ENCODE measurements at regions not wholly inside any gene's neighbourhood (a gene's known extent, or its start where the extent isn't known, plus 50 kb on each side); places are given as distances from the start of the nearest gene placed in this dataset.

DNA sequence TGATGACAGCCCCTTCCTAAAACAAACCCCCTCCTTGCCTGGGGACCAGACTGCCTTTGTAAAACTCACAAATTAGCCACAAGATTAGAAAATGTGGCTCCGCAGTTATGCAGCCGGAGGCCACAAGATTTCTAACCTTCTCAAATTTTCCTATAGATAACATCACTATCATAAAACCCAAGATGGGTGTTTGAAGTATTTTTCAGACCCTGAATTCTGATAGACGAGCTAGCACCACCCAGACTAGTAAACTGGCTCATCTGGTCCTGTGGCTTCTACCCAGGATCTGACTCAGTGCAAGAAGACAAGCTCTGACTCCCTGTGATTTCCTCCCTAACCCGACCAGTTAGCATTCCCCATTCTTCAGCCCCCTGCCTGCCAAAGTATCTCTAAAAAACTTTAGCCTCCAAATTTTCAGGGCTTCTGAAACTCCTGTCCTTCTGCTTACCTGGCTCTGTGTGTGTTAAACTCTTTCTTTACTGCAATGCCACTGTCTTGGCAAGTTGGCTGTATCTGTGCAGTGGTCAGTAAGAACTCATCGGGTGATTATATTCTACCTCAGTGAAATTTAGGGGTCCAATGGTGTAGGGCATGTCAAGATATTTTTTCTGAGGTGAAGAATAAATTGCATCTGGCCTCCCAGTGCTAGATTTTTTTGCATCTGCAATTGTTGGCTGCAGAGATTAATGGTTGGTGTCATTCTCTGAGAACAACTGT, 102.1 kb downstream of the S1PR1 start:
- TF ChIP-seq RARB (CRISPR knock-in tag; IDR thresholded peaks at IDR 0.05): no peak
- TF ChIP-seq ARNTL (CRISPR knock-in tag; IDR thresholded peaks at IDR 0.05; ENCODE audit: borderline replicate concordance, low read depth): no peak
- no peak for TF ChIP-seq GLIS3 (CRISPR knock-in tag; IDR thresholded peaks at IDR 0.05)
- TF ChIP-seq SNAI2 (CRISPR knock-in tag; IDR thresholded peaks at IDR 0.05): no peak
- no peak for TF ChIP-seq CSDC2 (CRISPR knock-in tag; IDR thresholded peaks at IDR 0.05)
- TF ChIP-seq, protein P1, sequence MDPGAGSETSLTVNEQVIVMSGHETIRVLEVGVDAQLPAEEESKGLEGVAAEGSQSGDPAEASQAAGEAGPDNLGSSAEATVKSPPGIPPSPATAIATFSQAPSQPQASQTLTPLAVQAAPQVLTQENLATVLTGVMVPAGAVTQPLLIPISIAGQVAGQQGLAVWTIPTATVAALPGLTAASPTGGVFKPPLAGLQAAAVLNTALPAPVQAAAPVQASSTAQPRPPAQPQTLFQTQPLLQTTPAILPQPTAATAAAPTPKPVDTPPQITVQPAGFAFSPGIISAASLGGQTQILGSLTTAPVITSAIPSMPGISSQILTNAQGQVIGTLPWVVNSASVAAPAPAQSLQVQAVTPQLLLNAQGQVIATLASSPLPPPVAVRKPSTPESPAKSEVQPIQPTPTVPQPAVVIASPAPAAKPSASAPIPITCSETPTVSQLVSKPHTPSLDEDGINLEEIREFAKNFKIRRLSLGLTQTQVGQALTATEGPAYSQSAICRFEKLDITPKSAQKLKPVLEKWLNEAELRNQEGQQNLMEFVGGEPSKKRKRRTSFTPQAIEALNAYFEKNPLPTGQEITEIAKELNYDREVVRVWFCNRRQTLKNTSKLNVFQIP (CRISPR knock-in tag; IDR thresholded peaks at IDR 0.05; ENCODE audit: borderline replicate concordance, low read depth): no peak
- TF ChIP-seq, protein P2, sequence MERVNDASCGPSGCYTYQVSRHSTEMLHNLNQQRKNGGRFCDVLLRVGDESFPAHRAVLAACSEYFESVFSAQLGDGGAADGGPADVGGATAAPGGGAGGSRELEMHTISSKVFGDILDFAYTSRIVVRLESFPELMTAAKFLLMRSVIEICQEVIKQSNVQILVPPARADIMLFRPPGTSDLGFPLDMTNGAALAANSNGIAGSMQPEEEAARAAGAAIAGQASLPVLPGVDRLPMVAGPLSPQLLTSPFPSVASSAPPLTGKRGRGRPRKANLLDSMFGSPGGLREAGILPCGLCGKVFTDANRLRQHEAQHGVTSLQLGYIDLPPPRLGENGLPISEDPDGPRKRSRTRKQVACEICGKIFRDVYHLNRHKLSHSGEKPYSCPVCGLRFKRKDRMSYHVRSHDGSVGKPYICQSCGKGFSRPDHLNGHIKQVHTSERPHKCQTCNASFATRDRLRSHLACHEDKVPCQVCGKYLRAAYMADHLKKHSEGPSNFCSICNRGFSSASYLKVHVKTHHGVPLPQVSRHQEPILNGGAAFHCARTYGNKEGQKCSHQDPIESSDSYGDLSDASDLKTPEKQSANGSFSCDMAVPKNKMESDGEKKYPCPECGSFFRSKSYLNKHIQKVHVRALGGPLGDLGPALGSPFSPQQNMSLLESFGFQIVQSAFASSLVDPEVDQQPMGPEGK (CRISPR knock-in tag; IDR thresholded peaks at IDR 0.05; ENCODE audit: borderline replicate concordance): no peak
- no peak for TF ChIP-seq ZNF565 (CRISPR knock-in tag; conservative IDR thresholded peaks at IDR 0.05; ENCODE audit: low read depth)
- TF ChIP-seq PPARA (CRISPR knock-in tag; IDR thresholded peaks at IDR 0.05; ENCODE audit: borderline replicate concordance): no peak
- TF ChIP-seq, protein P3, sequence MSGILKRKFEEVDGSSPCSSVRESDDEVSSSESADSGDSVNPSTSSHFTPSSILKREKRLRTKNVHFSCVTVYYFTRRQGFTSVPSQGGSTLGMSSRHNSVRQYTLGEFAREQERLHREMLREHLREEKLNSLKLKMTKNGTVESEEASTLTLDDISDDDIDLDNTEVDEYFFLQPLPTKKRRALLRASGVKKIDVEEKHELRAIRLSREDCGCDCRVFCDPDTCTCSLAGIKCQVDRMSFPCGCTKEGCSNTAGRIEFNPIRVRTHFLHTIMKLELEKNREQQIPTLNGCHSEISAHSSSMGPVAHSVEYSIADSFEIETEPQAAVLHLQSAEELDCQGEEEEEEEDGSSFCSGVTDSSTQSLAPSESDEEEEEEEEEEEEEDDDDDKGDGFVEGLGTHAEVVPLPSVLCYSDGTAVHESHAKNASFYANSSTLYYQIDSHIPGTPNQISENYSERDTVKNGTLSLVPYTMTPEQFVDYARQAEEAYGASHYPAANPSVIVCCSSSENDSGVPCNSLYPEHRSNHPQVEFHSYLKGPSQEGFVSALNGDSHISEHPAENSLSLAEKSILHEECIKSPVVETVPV (CRISPR knock-in tag; IDR thresholded peaks at IDR 0.05): no peak
- no peak for ATAC-seq

- no peak for TF ChIP-seq TOX (CRISPR knock-in tag; IDR thresholded peaks at IDR 0.05; ENCODE audit: borderline replicate concordance)
- no peak for TF ChIP-seq ZC3H10 (CRISPR knock-in tag; IDR thresholded peaks at IDR 0.05)
- TF ChIP-seq ZNF70 (CRISPR knock-in tag; IDR thresholded peaks at IDR 0.05): no peak
- no peak for TF ChIP-seq TCF4 (CRISPR knock-in tag; IDR thresholded peaks at IDR 0.05; ENCODE audit: borderline replicate concordance)
- TF ChIP-seq RARB (CRISPR knock-in tag; IDR thresholded peaks at IDR 0.05): no peak
- no peak for TF ChIP-seq CSDC2 (CRISPR knock-in tag; IDR thresholded peaks at IDR 0.05)
- TF ChIP-seq GLIS3 (CRISPR knock-in tag; IDR thresholded peaks at IDR 0.05): no peak
- TF ChIP-seq ZFP3 (CRISPR knock-in tag; IDR thresholded peaks at IDR 0.05): no peak
- TF ChIP-seq SNAI2 (CRISPR knock-in tag; IDR thresholded peaks at IDR 0.05): no peak
- TF ChIP-seq, protein P4, sequence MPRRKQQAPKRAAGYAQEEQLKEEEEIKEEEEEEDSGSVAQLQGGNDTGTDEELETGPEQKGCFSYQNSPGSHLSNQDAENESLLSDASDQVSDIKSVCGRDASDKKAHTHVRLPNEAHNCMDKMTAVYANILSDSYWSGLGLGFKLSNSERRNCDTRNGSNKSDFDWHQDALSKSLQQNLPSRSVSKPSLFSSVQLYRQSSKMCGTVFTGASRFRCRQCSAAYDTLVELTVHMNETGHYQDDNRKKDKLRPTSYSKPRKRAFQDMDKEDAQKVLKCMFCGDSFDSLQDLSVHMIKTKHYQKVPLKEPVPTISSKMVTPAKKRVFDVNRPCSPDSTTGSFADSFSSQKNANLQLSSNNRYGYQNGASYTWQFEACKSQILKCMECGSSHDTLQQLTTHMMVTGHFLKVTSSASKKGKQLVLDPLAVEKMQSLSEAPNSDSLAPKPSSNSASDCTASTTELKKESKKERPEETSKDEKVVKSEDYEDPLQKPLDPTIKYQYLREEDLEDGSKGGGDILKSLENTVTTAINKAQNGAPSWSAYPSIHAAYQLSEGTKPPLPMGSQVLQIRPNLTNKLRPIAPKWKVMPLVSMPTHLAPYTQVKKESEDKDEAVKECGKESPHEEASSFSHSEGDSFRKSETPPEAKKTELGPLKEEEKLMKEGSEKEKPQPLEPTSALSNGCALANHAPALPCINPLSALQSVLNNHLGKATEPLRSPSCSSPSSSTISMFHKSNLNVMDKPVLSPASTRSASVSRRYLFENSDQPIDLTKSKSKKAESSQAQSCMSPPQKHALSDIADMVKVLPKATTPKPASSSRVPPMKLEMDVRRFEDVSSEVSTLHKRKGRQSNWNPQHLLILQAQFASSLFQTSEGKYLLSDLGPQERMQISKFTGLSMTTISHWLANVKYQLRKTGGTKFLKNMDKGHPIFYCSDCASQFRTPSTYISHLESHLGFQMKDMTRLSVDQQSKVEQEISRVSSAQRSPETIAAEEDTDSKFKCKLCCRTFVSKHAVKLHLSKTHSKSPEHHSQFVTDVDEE (CRISPR knock-in tag; IDR thresholded peaks at IDR 0.05): no peak
- TF ChIP-seq ZFP30 (CRISPR knock-in tag; IDR thresholded peaks at IDR 0.05): no peak
- no peak for TF ChIP-seq BACH2 (CRISPR knock-in tag; IDR thresholded peaks at IDR 0.05; ENCODE audit: borderline replicate concordance)
- TF ChIP-seq, protein P1 (CRISPR knock-in tag; IDR thresholded peaks at IDR 0.05; ENCODE audit: borderline replicate concordance, low read depth): no peak
- TF ChIP-seq, protein P5, sequence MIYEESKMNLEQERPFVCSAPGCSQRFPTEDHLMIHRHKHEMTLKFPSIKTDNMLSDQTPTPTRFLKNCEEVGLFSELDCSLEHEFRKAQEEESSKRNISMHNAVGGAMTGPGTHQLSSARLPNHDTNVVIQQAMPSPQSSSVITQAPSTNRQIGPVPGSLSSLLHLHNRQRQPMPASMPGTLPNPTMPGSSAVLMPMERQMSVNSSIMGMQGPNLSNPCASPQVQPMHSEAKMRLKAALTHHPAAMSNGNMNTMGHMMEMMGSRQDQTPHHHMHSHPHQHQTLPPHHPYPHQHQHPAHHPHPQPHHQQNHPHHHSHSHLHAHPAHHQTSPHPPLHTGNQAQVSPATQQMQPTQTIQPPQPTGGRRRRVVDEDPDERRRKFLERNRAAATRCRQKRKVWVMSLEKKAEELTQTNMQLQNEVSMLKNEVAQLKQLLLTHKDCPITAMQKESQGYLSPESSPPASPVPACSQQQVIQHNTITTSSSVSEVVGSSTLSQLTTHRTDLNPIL (CRISPR knock-in tag; IDR thresholded peaks at IDR 0.05; ENCODE audit: low read depth): no peak
- no peak for TF ChIP-seq PPARA (CRISPR knock-in tag; IDR thresholded peaks at IDR 0.05; ENCODE audit: borderline replicate concordance)
- no peak for TF ChIP-seq ISL1 (CRISPR knock-in tag; IDR thresholded peaks at IDR 0.05)
- no peak for TF ChIP-seq OSR1 (CRISPR knock-in tag; IDR thresholded peaks at IDR 0.05)
- no peak for TF ChIP-seq ESRRG (CRISPR knock-in tag; IDR thresholded peaks at IDR 0.05)
- ATAC-seq: no peak
Measured at GRCh38 chr1:101344745-101345144, 107.9 kb downstream of the S1PR1 start.
